Spleen (tissue), 11 donors: ENCODE measurements at regions not wholly inside any gene's neighbourhood (a gene's known extent, or its start where the extent isn't known, plus 50 kb on each side); places are given as distances from the start of the nearest gene placed in this dataset.

ENCODE experiments used
- DNase-seq: peaks from one replicate; pipeline ENCODE4 v3.0.0-alpha.2; 2020
- H3K27ac ChIP-seq, 8 donors: fragments of 200-600 bp; sonication (generic) in 7 of 8; 1 replicate in 4 of 8; 2 replicates in 4 of 8; pipeline versions ENCODE4 v1.5.0 to v1.8.0; 2016 to 2021; ENCODE audit warnings: inconsistent platforms in 4 of 8, mild to moderate bottlenecking in 4 of 8, moderate library complexity in 1 of 8
- H3K27me3 ChIP-seq, 7 donors: fragments of 200-600 bp; sonication (generic) in 6 of 7; replicated peaks in 1 of 7; 1 replicate in 4 of 7; 2 replicates in 3 of 7; pipeline versions ENCODE4 v1.5.0 to v1.8.0; 2016 to 2021; ENCODE audit warnings: inconsistent platforms in 3 of 7, mild to moderate bottlenecking in 1 of 7
- H3K36me3 ChIP-seq, 6 donors: fragments of 200-600 bp; sonication (generic) in 5 of 6; 1 replicate in 4 of 6; 2 replicates in 2 of 6; pipeline versions ENCODE4 v1.5.0 to v1.8.0; 2016 to 2021; ENCODE audit warnings: inconsistent platforms in 2 of 6
- H3K4me1 ChIP-seq, 6 donors: fragments of 200-600 bp; sonication (generic) in 5 of 6; 1 replicate in 3 of 6; 2 replicates in 3 of 6; pipeline versions ENCODE4 v1.5.0 to v1.8.0; 2016 to 2021; ENCODE audit warnings: inconsistent platforms in 3 of 6
- H3K4me3 ChIP-seq, 8 donors: fragments of 200-600 bp; sonication (generic) in 7 of 8; 1 replicate in 4 of 8; 2 replicates in 4 of 8; pipeline versions ENCODE4 v1.5.0 to v1.8.0; 2016 to 2021; ENCODE audit warnings: inconsistent platforms in 4 of 8, mild to moderate bottlenecking in 4 of 8, moderate library complexity in 2 of 8
- H3K9me3 ChIP-seq, 8 donors: fragments of 200-600 bp; sonication (generic) in 7 of 8; 1 replicate in 4 of 8; 2 replicates in 4 of 8; pipeline versions ENCODE4 v1.5.0 to v1.8.0; 2016 to 2021; ENCODE audit warnings: inconsistent platforms in 4 of 8
- CTCF ChIP-seq, 11 experiments: fragments of 200-600 bp in 7 of 11; fragments of 450-650 bp in 4 of 11; sonication (generic) in 4 of 11; IDR thresholded peaks in 8 of 11; conservative IDR thresholded peaks in 3 of 11; 1 replicate in 7 of 11; 2 replicates in 4 of 11; pipeline versions ENCODE4 v1.4.0 to v1.8.0; 2016 to 2021; ENCODE audit warnings: antibody characterized with exemption in 11 of 11, inconsistent platforms in 4 of 11, mild to moderate bottlenecking in 1 of 11
- POLR2A ChIP-seq, 3 donors: fragments of 450-650 bp; IDR thresholded peaks; one replicate each; pipeline ENCODE4 v1.5.1; 2017; ENCODE audit warnings: antibody characterized with exemption in 3 of 3, mild to moderate bottlenecking in 1 of 3
- POLR2AphosphoS5 ChIP-seq, 3 donors: sonication (generic); formaldehyde crosslinking; IDR thresholded peaks; one replicate each; pipeline ENCODE4 v1.5.1; 2017; ENCODE audit warnings: antibody characterized with exemption in 3 of 3
- WGBS, 5 donors: extraction: QIAGEN DNeasy Blood & Tissue Kit in 3 of 5; methylation state at CpG; one replicate each; pipeline versions ENCODE4 v1.1.5 to v1.1.7; 2013 to 2018; 5-methylcytosine and 5-hydroxymethylcytosine counted together
- intact Hi-C: fragments of 100-400 bp; cut with DNase I; formaldehyde crosslinking; loops from one replicate; pipeline ENCODE4 v1.15.0; 2023; ENCODE audit warnings: low total_unique reads
- donor health status: healthy with polysubstance abuse.
- donor health status: DM: no; HTN: no; CAD: no; lungs with moderate emphysema.
- donor health status: DM: no; HTN: no; CAD: no.
- donor health status: Bipolar disorder and iron deficiency.
- donor health status: healthy.
- donor health status: DM: no; HTN: no; CAD: no.
- donor health status: DM: yes; HTN: yes; CAD: no.

DNA sequence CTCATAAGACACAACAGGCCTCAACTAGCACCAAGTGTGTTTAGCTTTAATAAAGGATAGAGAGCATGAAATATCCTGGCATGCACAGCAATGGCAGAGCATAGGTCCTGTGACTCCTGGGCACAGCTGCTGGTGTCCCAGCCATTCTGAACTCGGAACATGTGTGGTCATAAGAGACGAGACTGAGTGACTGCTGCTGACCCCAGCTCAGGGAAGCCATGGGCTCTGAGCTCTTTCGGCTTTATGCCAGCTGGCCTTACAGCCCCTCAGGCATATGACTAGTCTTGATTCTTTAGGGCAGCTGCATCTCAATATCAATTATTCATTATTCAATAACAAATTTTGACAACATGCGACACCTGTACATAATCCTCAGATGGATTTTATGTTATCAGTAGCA, 62.4 kb upstream of the TOPAZ1 start:
- H3K4me1 ChIP-seq = peaks cover 0 to 5% (median 0%) of the 10 kb centered on the region in 6 donors
- WGBS, 5 donors = 86 to 93% (median 89%) methylated on average over 4 of the region's 4 CpGs
- no peak overlapping the region for H3K27ac ChIP-seq
- intact Hi-C loops = no loop called here
- H3K9me3 ChIP-seq = no peaks in the 10 kb centered on the region
- TF ChIP-seq CTCF (IDR thresholded peaks at IDR 0.05 in 8 of 11, conservative IDR thresholded peaks at IDR 0.05 in 3 of 11) (no peak), POLR2AphosphoS5 (IDR thresholded peaks at IDR 0.05) (no peak), POLR2A (IDR thresholded peaks at IDR 0.05) (no peak)
- H3K4me3 ChIP-seq = no peak overlapping the region
- H3K36me3 ChIP-seq = no peaks in the 10 kb centered on the region
- peaks cover 0 to 29% (median 0%) of the 10 kb centered on the region in 7 donors for H3K27me3 ChIP-seq
- no peak for DNase-seq

GRCh38 chr3:44184319-44184953, 57.2 kb upstream of the TOPAZ1 start:
- DNase-seq = no peak
- no peak overlapping the region for H3K4me3 ChIP-seq
- WGBS, 5 donors = 20 to 29% (median 23%) methylated on average over 11 to 14 of the region's 14 CpGs
- no peaks in the 10 kb centered on the region for H3K9me3 ChIP-seq
- H3K27ac ChIP-seq = peak overlapping the region in 1 of 8 donors; percentile 33
- intact Hi-C loops = no loop called here
- peaks cover 0 to 8% (median 0%) of the 10 kb centered on the region in 6 donors for H3K4me1 ChIP-seq
- no peak for TF ChIP-seq CTCF (IDR thresholded peaks at IDR 0.05 in 8 of 11, conservative IDR thresholded peaks at IDR 0.05 in 3 of 11)
- no peak for TF ChIP-seq POLR2A (IDR thresholded peaks at IDR 0.05)
- TF ChIP-seq POLR2AphosphoS5 (IDR thresholded peaks at IDR 0.05) = no peak
- peaks cover 0 to 22% (median 0%) of the 10 kb centered on the region in 7 donors for H3K27me3 ChIP-seq
- H3K36me3 ChIP-seq = no peaks in the 10 kb centered on the region

- Histone ChIP-seq H3K27me3 (peaks cover 0 to 23% (median 0%) of the 10 kb centered on the region in 7 donors), H3K4me1 (peaks cover 0 to 8% (median 0%) of the 10 kb centered on the region in 6 donors), H3K4me3 (no peak overlapping the region), H3K9me3 (no peaks in the 10 kb centered on the region), H3K27ac (no peak overlapping the region), H3K36me3 (no peaks in the 10 kb centered on the region)
- intact Hi-C loops = no loop called here
- TF ChIP-seq POLR2AphosphoS5 (IDR thresholded peaks at IDR 0.05) (no peak), POLR2A (IDR thresholded peaks at IDR 0.05) (no peak), CTCF (IDR thresholded peaks at IDR 0.05 in 8 of 11, conservative IDR thresholded peaks at IDR 0.05 in 3 of 11) (no peak)
- 78 to 85% (median 84%) methylated on average over 4 of the region's 4 CpGs for WGBS, 5 donors
- no peak for DNase-seq
Measured at GRCh38 chr3:44185396-44185915, 56.2 kb upstream of the TOPAZ1 start.

GRCh38 chr3:44186111-44186672, 55.5 kb upstream of the TOPAZ1 start:
- peaks cover 0 to 8% (median 0%) of the 10 kb centered on the region in 6 donors for H3K4me1 ChIP-seq

More at GRCh38 chr3:44186111-44186672, 55.5 kb upstream of the TOPAZ1 start:
- Histone ChIP-seq H3K36me3 (no peaks in the 10 kb centered on the region), H3K27ac (no peak overlapping the region), H3K4me3 (no peak overlapping the region), H3K27me3 (peaks cover 0 to 20% (median 0%) of the 10 kb centered on the region in 7 donors), H3K9me3 (peaks cover 0 to 2% (median 0%) of the 10 kb centered on the region in 8 donors)
- WGBS, 5 donors = 52 to 69% (median 64%) methylated on average over 2 of the region's 2 CpGs
- no peak for TF ChIP-seq CTCF (IDR thresholded peaks at IDR 0.05 in 8 of 11, conservative IDR thresholded peaks at IDR 0.05 in 3 of 11)
- TF ChIP-seq POLR2AphosphoS5 (IDR thresholded peaks at IDR 0.05) = no peak
- TF ChIP-seq POLR2A (IDR thresholded peaks at IDR 0.05) = no peak
- intact Hi-C loops = no loop called here
- no peak for DNase-seq
